ENCODE measurements at regions not wholly inside any gene's neighbourhood (a gene's known extent, or its start where the extent isn't known, plus 50 kb on each side); places are given as distances from the start of the nearest gene placed in this dataset.

DNA sequence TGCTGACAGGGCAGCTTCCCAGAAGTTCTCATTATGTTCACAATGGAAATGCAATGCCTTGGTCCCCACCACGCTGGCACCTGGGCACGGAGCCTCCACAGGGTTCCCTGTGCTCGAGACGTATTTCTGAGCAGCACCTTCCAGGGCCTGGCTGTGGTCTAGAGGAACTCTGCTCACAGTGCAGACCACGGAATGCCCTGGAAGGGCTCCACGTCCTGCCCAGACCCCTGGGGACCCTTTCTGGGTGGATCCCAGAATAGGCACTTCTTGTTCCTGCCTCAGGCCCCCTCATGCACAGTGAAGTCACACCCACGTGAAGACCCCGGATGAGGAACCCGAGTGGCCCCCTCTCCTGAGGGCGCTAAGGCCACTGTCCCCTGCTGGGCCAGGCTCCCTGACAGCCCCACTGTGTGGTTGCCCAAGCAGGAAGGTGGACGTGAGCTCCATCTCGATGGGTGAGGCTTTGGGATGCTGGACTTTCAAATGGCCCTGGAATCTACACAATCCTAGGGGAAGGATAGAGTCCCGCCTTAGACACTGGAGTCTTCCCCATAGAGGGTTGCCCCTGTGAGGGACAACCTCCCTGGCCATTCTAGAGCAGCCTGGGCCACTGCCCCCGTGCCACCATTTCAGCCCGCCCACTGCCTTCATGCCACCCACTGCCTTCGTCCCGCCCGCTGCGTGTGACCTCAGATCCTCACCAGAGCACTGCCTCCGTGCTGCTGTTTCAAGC is 1106.8 kb downstream of the BRD1 start:
- TF ChIP-seq, protein P1, sequence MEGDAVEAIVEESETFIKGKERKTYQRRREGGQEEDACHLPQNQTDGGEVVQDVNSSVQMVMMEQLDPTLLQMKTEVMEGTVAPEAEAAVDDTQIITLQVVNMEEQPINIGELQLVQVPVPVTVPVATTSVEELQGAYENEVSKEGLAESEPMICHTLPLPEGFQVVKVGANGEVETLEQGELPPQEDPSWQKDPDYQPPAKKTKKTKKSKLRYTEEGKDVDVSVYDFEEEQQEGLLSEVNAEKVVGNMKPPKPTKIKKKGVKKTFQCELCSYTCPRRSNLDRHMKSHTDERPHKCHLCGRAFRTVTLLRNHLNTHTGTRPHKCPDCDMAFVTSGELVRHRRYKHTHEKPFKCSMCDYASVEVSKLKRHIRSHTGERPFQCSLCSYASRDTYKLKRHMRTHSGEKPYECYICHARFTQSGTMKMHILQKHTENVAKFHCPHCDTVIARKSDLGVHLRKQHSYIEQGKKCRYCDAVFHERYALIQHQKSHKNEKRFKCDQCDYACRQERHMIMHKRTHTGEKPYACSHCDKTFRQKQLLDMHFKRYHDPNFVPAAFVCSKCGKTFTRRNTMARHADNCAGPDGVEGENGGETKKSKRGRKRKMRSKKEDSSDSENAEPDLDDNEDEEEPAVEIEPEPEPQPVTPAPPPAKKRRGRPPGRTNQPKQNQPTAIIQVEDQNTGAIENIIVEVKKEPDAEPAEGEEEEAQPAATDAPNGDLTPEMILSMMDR (IDR thresholded peaks at IDR 0.05), result no peak
- TF ChIP-seq, protein P2, sequence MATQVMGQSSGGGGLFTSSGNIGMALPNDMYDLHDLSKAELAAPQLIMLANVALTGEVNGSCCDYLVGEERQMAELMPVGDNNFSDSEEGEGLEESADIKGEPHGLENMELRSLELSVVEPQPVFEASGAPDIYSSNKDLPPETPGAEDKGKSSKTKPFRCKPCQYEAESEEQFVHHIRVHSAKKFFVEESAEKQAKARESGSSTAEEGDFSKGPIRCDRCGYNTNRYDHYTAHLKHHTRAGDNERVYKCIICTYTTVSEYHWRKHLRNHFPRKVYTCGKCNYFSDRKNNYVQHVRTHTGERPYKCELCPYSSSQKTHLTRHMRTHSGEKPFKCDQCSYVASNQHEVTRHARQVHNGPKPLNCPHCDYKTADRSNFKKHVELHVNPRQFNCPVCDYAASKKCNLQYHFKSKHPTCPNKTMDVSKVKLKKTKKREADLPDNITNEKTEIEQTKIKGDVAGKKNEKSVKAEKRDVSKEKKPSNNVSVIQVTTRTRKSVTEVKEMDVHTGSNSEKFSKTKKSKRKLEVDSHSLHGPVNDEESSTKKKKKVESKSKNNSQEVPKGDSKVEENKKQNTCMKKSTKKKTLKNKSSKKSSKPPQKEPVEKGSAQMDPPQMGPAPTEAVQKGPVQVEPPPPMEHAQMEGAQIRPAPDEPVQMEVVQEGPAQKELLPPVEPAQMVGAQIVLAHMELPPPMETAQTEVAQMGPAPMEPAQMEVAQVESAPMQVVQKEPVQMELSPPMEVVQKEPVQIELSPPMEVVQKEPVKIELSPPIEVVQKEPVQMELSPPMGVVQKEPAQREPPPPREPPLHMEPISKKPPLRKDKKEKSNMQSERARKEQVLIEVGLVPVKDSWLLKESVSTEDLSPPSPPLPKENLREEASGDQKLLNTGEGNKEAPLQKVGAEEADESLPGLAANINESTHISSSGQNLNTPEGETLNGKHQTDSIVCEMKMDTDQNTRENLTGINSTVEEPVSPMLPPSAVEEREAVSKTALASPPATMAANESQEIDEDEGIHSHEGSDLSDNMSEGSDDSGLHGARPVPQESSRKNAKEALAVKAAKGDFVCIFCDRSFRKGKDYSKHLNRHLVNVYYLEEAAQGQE (IDR thresholded peaks at IDR 0.05; ENCODE audit: insufficient read depth in 1 of 2, low read depth in 2 of 2, low read length in 1 of 2), result no peak
- TF ChIP-seq POLR2AphosphoS5 (IDR thresholded peaks at IDR 0.05; ENCODE audit: low read depth, low read length), result no peak

All from Panc1 (cell line).